GM06990 (cell line): ENCODE measurements at regions not wholly inside any gene's neighbourhood (a gene's known extent, or its start where the extent isn't known, plus 50 kb on each side); places are given as distances from the start of the nearest gene placed in this dataset.

Source experiments
- DNase-seq: peaks from one replicate; pipeline ENCODE4 v3.0.0-alpha.2; 2011; ENCODE audit not compliant: insufficient read length; ENCODE audit errors: extremely low read depth
- H3K27me3 ChIP-seq: replicated peaks from 2 replicates; pipeline ENCODE4 v1.6.0; 2011; ENCODE audit warnings: low read length; ENCODE audit not compliant: control insufficient read depth, insufficient read depth
- H3K36me3 ChIP-seq: 2 replicates; pipeline ENCODE4 v1.5.1; 2011; ENCODE audit warnings: low read length; ENCODE audit not compliant: control insufficient read depth, insufficient read depth
- H3K4me3 ChIP-seq: replicated peaks from 2 replicates; pipeline ENCODE4 v1.5.1; 2011; ENCODE audit warnings: low read depth, mild to moderate bottlenecking, control low read depth, low read length
- CTCF ChIP-seq: IDR thresholded peaks from 2 replicates; pipeline ENCODE4 v1.5.1; 2011; ENCODE audit warnings: low read length, control low read depth, mild to moderate bottlenecking, inconsistent platforms; ENCODE audit not compliant: insufficient read depth, poor library complexity, severe bottlenecking

DNA sequence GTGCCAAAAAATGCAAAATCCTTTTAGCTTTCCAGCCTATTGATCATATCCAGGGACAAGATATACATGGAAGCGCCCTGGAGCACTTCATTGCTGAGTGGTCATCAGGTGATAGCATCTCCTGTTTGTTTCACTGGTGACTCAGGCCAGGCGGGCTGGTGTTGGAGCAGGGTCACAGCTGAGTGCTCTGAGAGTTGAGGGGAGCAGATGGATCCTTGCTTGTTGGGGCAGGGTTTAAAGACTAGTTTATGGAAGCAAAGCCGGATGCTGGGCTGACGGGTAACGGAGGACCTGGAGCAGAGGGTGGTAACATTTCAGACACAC, 405.0 kb upstream of the TPM1 start:
- Histone ChIP-seq H3K4me3 (no peak overlapping the region), H3K36me3 (no peaks in the 10 kb centered on the region), H3K27me3 (no peaks in the 10 kb centered on the region)
- no peak for TF ChIP-seq CTCF
- DNase-seq, result no peak

DNA sequence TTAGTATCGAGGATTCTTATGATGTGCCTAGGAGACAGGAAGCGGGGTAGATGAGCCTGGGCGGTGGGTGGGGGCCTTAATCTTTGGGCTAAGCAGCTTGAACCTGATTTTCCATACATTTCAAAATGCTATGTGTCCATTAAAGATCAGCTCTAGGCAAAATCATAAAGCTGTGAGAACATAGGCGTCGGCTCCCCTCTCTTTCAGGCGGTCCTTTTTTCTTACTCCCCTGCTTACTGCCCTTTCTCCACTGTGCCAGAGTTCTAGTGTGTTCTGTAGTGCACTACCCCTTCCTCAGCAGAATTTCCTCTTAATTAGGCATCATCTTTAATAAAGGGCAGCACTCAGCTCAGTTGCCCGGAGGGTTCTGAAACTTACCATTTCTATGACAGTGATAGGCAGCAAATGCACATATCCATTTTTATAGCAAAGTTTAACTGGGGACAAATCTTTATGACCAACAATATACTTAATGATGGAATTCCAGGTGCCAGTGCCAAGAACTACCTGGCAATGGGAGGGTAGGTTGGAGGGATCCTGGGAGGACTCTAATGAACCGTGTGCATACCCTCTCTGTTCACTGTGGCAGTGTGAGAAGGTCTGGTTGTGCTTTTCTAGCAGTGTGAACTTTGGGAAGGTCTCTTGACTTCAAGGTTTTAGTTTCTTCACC, 404.5 kb upstream of the TPM1 start:
- H3K36me3 ChIP-seq, result no peaks in the 10 kb centered on the region
- no peak for TF ChIP-seq CTCF
- H3K27me3 ChIP-seq, result no peaks in the 10 kb centered on the region
- no peak for DNase-seq
- H3K4me3 ChIP-seq, result no peak overlapping the region

DNA sequence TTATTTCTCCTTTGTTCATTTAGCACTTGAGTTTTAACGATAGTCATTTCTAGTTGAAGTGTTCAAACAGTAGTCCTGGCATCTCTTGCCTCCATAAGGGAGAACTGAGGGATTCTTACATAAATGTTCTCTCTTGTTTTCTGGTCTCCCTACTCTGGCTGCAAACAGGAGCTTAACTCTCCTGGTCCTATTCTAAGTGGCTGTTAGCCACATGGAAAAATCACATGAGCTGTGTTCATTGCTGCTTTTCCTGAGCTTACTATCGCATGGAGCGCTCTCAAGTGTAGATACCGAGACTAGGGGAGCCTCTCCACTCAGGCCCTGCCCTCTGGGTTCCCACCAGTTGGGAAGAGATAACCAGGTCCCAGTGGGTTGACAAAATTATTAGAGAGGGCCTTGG, 403.1 kb upstream of the TPM1 start:
- DNase-seq, result no peak
- TF ChIP-seq CTCF, result no peak
- H3K27me3 ChIP-seq, result no peaks in the 10 kb centered on the region

GRCh38 chr15:62639906-62640605, 402.5 kb upstream of the TPM1 start:
- no peaks in the 10 kb centered on the region for H3K36me3 ChIP-seq

More for the DNA sequence above, 403.1 kb upstream of the TPM1 start:
- Histone ChIP-seq H3K36me3 (no peaks in the 10 kb centered on the region), H3K4me3 (no peak overlapping the region)

DNA sequence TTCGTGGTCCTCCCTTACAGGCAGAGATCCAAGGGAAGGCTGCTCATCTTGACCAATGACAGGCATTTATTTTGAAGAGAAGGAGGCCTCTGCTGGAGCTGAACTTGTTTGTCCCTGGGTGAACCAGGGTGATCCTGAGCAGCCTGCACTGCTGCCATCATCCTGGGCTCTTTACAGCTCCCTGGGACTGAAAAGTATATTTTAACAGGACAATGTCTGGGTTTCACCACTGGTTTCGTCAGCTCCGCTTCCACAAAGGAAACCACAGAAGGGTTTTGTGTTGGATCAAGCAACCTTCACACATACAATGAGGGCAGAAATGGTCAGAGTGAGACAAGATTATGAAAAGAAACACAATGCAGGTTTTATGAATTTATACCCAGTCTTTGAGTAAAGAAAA, 400.7 kb upstream of the TPM1 start:
- Histone ChIP-seq H3K4me3 (no peak overlapping the region), H3K36me3 (no peaks in the 10 kb centered on the region), H3K27me3 (no peaks in the 10 kb centered on the region)
- no peak for DNase-seq
- TF ChIP-seq CTCF, result no peak

More at GRCh38 chr15:62639906-62640605, 402.5 kb upstream of the TPM1 start:
- no peak for DNase-seq
- no peak for TF ChIP-seq CTCF
- Histone ChIP-seq H3K4me3 (no peak overlapping the region), H3K27me3 (no peaks in the 10 kb centered on the region)

DNA sequence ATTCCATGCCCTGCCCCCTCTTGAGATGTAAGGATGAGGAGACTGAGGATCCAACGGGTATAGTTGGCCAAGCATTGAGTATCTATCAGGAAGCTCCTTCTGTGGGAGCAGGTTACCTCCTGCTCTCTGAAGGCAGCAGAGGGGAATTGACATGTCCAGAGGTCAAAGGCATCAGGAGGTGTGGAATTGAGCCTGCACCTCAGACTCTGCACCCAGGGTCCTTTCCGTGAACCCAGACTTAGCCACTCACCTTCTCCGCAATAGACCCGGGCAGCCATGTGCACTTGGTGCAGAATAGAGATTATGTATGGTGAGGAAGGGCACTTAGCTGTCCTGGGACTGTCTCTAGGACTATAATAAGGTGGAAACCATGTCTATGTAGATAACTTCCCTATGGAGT, 399.0 kb upstream of the TPM1 start:
- H3K4me3 ChIP-seq, result no peak overlapping the region
- H3K27me3 ChIP-seq, result no peaks in the 10 kb centered on the region
- no peaks in the 10 kb centered on the region for H3K36me3 ChIP-seq
- no peak for DNase-seq
- no peak for TF ChIP-seq CTCF
